ENCODE measurements at regions not wholly inside any gene's neighbourhood (a gene's known extent, or its start where the extent isn't known, plus 50 kb on each side); places are given as distances from the start of the nearest gene placed in this dataset.
A peak's percentile ranks its signal among the peaks of the same experiment; 100 is the strongest.
"Not testable (repeated sequence)": the region's sequence is repeated elsewhere in the genome, so short reads cannot be mapped to it uniquely, and the experiment has no call there.

DNA sequence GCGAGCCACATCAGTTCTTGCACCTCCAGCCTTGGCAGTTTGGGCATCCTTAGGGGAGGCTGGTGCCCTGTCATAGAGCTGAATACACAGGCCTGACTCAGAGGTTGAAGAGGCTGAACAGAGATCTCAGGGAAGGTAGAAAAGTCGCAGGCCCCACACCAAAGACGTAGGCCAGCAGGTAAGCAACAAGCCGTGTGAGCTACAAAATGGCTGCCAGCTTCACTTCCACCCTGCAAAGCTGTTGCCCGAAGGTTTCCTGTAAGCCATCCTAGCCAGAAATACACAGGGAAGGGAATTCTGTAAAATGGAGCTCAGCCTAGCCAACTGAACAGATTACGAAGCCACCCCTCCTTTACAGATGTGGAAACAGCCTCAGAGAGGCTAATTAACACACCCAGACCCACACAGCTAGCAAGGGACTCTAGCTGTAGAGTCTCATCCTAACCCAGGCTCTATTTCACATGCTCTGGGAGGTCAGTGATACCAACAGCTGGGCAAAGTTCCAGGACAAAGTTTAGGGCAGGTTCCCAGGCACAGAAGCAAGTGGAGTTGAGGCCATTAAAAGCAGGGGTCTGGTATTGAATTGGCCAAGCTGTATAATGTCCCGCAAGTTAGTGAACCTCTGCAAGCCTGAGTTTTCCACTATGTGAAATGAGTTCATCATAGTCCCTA lies 66.3 kb upstream of the RASGRF1 start:
- TF ChIP-seq, protein P1, sequence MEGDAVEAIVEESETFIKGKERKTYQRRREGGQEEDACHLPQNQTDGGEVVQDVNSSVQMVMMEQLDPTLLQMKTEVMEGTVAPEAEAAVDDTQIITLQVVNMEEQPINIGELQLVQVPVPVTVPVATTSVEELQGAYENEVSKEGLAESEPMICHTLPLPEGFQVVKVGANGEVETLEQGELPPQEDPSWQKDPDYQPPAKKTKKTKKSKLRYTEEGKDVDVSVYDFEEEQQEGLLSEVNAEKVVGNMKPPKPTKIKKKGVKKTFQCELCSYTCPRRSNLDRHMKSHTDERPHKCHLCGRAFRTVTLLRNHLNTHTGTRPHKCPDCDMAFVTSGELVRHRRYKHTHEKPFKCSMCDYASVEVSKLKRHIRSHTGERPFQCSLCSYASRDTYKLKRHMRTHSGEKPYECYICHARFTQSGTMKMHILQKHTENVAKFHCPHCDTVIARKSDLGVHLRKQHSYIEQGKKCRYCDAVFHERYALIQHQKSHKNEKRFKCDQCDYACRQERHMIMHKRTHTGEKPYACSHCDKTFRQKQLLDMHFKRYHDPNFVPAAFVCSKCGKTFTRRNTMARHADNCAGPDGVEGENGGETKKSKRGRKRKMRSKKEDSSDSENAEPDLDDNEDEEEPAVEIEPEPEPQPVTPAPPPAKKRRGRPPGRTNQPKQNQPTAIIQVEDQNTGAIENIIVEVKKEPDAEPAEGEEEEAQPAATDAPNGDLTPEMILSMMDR (IDR thresholded peaks at IDR 0.05; ENCODE audit: unreplicated experiment), result no peak
- Mint-ChIP-seq H3K36me3 (ENCODE audit: insufficient read depth, unreplicated experiment) (peaks cover 4% of the 10 kb centered on the region), H3K4me1 (ENCODE audit: low read depth, unreplicated experiment) (peaks cover 18% of the 10 kb centered on the region), H3K4me3 (ENCODE audit: low read depth, unreplicated experiment) (no peak overlapping the region), H3K27me3 (ENCODE audit: unreplicated experiment) (no peaks in the 10 kb centered on the region), H3K27ac (ENCODE audit: unreplicated experiment) (no peak overlapping the region), H3K9me3 (ENCODE audit: low read depth, unreplicated experiment) (no peaks in the 10 kb centered on the region)
- DNase-seq, result no peak
- intact Hi-C loops (cut with micrococcal nuclease; ENCODE audit: unreplicated experiment), result loop anchor here (10.0 kb wide), 1 partner anchor 318 kb away; no protein-coding TSS in a partner anchor
- CTCF ChIA-PET, result interaction anchor here (0.5 to 1.4 kb wide), 6 partner anchors 10 to 346 kb away, joined by 3 to 7 read pairs (median 4); no protein-coding TSS in a partner anchor
- no TSS peak for BruUV-seq (replicated peaks)

- BruUV-seq (replicated peaks), result no TSS peak
- Mint-ChIP-seq H3K4me3 (ENCODE audit: low read depth, unreplicated experiment) (no peak overlapping the region), H3K36me3 (ENCODE audit: insufficient read depth, unreplicated experiment) (peaks cover 4% of the 10 kb centered on the region), H3K27me3 (ENCODE audit: unreplicated experiment) (no peaks in the 10 kb centered on the region), H3K4me1 (ENCODE audit: low read depth, unreplicated experiment) (peaks cover 18% of the 10 kb centered on the region), H3K9me3 (ENCODE audit: low read depth, unreplicated experiment) (peaks cover 4% of the 10 kb centered on the region), H3K27ac (ENCODE audit: unreplicated experiment) (no peak overlapping the region)
- CTCF ChIA-PET, result interaction anchor here (0.9 kb wide), 1 partner anchor 107 kb away, joined by 3 read pairs; no protein-coding TSS in a partner anchor
- no peak for DNase-seq
- intact Hi-C loops (cut with micrococcal nuclease; ENCODE audit: unreplicated experiment), result loop anchor here (10.0 kb wide), 1 partner anchor 320 kb away; no protein-coding TSS in a partner anchor
- TF ChIP-seq, protein P1 (IDR thresholded peaks at IDR 0.05; ENCODE audit: unreplicated experiment), result no peak
These were observed 64.0 kb upstream of the RASGRF1 start for GRCh38 chr15:79154483-79155135.

DNA sequence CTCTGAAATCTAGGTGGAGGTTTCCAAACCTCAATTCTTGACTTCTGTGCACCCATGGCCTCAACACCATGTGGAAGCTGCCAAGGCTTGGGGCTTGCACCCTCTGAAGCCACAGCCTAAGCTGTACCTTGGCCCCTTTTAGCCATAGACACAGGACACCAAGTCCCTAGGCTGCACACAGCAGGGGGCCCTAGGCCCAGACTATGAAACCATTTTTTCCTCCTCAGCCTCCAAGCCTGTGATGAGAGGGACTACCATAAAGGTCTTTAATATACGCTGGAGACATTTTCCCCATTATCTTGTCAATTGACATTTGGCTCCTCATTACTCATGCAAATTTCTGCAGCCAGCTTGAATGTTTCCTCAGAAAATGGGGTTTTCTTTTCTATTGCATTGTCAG lies 53.7 kb upstream of the RASGRF1 start:
- H3K4me1 Mint-ChIP-seq (ENCODE audit: low read depth, unreplicated experiment); H3K36me3 Mint-ChIP-seq (ENCODE audit: insufficient read depth, unreplicated experiment); BruUV-seq (replicated peaks); H3K27ac Mint-ChIP-seq (ENCODE audit: unreplicated experiment); DNase-seq; H3K4me3 Mint-ChIP-seq (ENCODE audit: low read depth, unreplicated experiment); CTCF ChIA-PET; intact Hi-C loops (cut with micrococcal nuclease; ENCODE audit: unreplicated experiment): not testable (repeated sequence)
- Mint-ChIP-seq H3K9me3 (ENCODE audit: low read depth, unreplicated experiment) (peaks cover 16% of the 10 kb centered on the region), H3K27me3 (ENCODE audit: unreplicated experiment) (peaks cover 61% of the 10 kb centered on the region)

DNA sequence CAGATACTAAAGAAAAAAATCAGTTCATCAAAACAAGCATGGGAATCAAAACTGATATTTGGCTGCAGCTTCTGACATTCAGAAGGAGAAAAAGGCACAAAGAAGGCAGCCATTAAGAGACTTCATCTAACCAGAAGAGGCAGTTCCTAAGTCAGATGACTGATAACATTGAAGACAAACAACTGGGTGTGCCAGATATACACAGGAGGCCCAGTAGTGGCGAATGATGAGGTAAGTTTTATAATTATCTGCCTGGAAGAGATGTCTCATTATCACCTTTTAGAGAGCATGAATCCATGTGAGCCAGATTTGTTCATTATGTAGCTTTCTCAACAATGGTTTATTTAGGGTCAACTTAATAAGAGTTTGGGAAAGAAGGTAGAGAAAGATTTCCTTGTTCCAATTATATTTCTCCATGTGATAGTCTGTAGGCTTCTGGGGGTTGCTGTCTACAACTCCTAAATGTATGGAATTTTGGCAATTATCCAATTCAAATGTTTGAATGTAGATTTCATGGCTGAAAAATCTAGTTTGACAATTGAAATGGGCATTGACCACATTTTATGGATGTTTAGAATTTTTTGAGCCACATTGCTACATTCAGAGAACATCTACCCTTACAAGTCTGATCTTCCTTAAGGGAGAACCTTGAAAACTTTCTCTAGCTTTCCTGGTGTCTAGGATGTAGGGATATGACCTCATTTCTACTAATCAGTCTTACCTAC lies 50.4 kb upstream of the RASGRF1 start:
- TF ChIP-seq, protein P1 (IDR thresholded peaks at IDR 0.05; ENCODE audit: unreplicated experiment), result no peak
- no peak overlapping the region for H3K4me3 Mint-ChIP-seq (ENCODE audit: low read depth, unreplicated experiment)
- intact Hi-C loops (cut with micrococcal nuclease; ENCODE audit: unreplicated experiment), result no loop called here
- H3K9me3 Mint-ChIP-seq (ENCODE audit: low read depth, unreplicated experiment), result peaks cover 10% of the 10 kb centered on the region
- H3K27ac Mint-ChIP-seq (ENCODE audit: unreplicated experiment), result no peak overlapping the region
- DNase-seq, result no peak
- CTCF ChIA-PET, result no interaction called here
- BruUV-seq (replicated peaks), result no TSS peak
- peaks cover 74% of the 10 kb centered on the region for H3K27me3 Mint-ChIP-seq (ENCODE audit: unreplicated experiment)
- H3K36me3 Mint-ChIP-seq (ENCODE audit: insufficient read depth, unreplicated experiment), result no peaks in the 10 kb centered on the region
- no peaks in the 10 kb centered on the region for H3K4me1 Mint-ChIP-seq (ENCODE audit: low read depth, unreplicated experiment)

Small RNA genes lying in the stretch of these regions (microRNA-seq; reads per million reads assigned to microRNA genes)
- gene MIR184, result 4.6 reads per million, percentile 11 among the genes with 10 or more reads in this experiment

All from Calu3 (cell line).